ENCODE measurements at regions not wholly inside any gene's neighbourhood (a gene's known extent, or its start where the extent isn't known, plus 50 kb on each side); places are given as distances from the start of the nearest gene placed in this dataset.

GRCh38 chr16:88299751-88300462 is 82.9 kb upstream of the ZNF469 start:
- ATAC-seq = no peak
- Histone ChIP-seq H3K4me3 (no peak overlapping the region), H3K9me3 (no peaks in the 10 kb centered on the region), H3K4me1 (peaks cover 12% of the 10 kb centered on the region), H3K27ac (peak overlapping the region in 1 of 2 experiments; percentile 65; a peak in 3 of 6 replicates), H3K4me2 (no peak overlapping the region)
- no peak for TF ChIP-seq ZSCAN20 (CRISPR knock-in tag; IDR thresholded peaks at IDR 0.05)
- TF ChIP-seq FOSL2 (IDR thresholded peaks at IDR 0.05) = no peak
- no peak for TF ChIP-seq FOSL2 (CRISPR knock-in tag; IDR thresholded peaks at IDR 0.05)
- no peak for TF ChIP-seq EP300 (IDR thresholded peaks at IDR 0.05)
- TF ChIP-seq MAZ (IDR thresholded peaks at IDR 0.05; ENCODE audit: borderline replicate concordance, low read depth, low read length) = no peak
- TF ChIP-seq NFE2L2 (conservative IDR thresholded peaks at IDR 0.05; ENCODE audit: low read length) = no peak
- TF ChIP-seq CTCF (IDR thresholded peaks at IDR 0.05) = no peak
- TF ChIP-seq JUN (IDR thresholded peaks at IDR 0.05) = no peak
- no peak for TF ChIP-seq FOSB (CRISPR knock-in tag; IDR thresholded peaks at IDR 0.05)
- TF ChIP-seq EHMT2 (IDR thresholded peaks at IDR 0.05; ENCODE audit: low read depth) = no peak
- TF ChIP-seq PBX3 (IDR thresholded peaks at IDR 0.05) = no peak
- TF ChIP-seq HOXA7 (CRISPR knock-in tag; IDR thresholded peaks at IDR 0.05) = no peak
- no peak for TF ChIP-seq EHF (CRISPR knock-in tag; IDR thresholded peaks at IDR 0.05)
- TF ChIP-seq ZNF302 (CRISPR knock-in tag; IDR thresholded peaks at IDR 0.05) = no peak
- TF ChIP-seq RAD21 (conservative IDR thresholded peaks at IDR 0.05 in 1 of 2, IDR thresholded peaks at IDR 0.05 in 1 of 2) = no peak
- no peak for TF ChIP-seq HEYL (CRISPR knock-in tag; IDR thresholded peaks at IDR 0.05)
- TF ChIP-seq TP53 (CRISPR knock-in tag; IDR thresholded peaks at IDR 0.05) = no peak
- TF ChIP-seq RARB (CRISPR knock-in tag; IDR thresholded peaks at IDR 0.05) = no peak
- FAIRE-seq = no peak
- no peak for DNase-seq (ENCODE audit: low read depth in 1 of 2, low spot score in 1 of 2)
- 91% methylated on average over 16 of the region's 19 CpGs for WGBS (ENCODE audit: missing lambda C conversion rate)
- CTCF ChIA-PET = no interaction called here
- POLR2A ChIA-PET = no interaction called here

GRCh38 chr16:88300463-88300835 is 82.3 kb upstream of the ZNF469 start:
- WGBS (ENCODE audit: missing lambda C conversion rate) = 89% methylated on average over 12 of the region's 12 CpGs
- POLR2A ChIA-PET = no interaction called here

More at GRCh38 chr16:88300463-88300835, 82.3 kb upstream of the ZNF469 start:
- no peaks in the 10 kb centered on the region for H3K9me3 ChIP-seq
- H3K4me1 ChIP-seq = peaks cover 18% of the 10 kb centered on the region
- CTCF ChIA-PET = no interaction called here
- FAIRE-seq = no peak
- no peak overlapping the region for H3K4me3 ChIP-seq
- DNase-seq (ENCODE audit: low read depth in 1 of 2, low spot score in 1 of 2) = no peak
- H3K27ac ChIP-seq = no peak overlapping the region
- no peak for ATAC-seq
- TF ChIP-seq EHF (CRISPR knock-in tag; IDR thresholded peaks at IDR 0.05) (no peak), ESRRA (IDR thresholded peaks at IDR 0.05; ENCODE audit: borderline replicate concordance, low read length) (no peak), PHF8 (IDR thresholded peaks at IDR 0.05; ENCODE audit: borderline replicate concordance, low read depth) (no peak), RAD21 (conservative IDR thresholded peaks at IDR 0.05 in 1 of 2, IDR thresholded peaks at IDR 0.05 in 1 of 2) (no peak), MYC (IDR thresholded peaks at IDR 0.05; ENCODE audit: borderline replicate concordance, low read length) (no peak), MAFK (IDR thresholded peaks at IDR 0.05; ENCODE audit: partially characterized antibody) (no peak), MAZ (IDR thresholded peaks at IDR 0.05; ENCODE audit: borderline replicate concordance, low read depth, low read length) (no peak), FOSB (CRISPR knock-in tag; IDR thresholded peaks at IDR 0.05) (no peak), HES2 (IDR thresholded peaks at IDR 0.05) (no peak), E2F6 (IDR thresholded peaks at IDR 0.05; ENCODE audit: borderline replicate concordance, low read depth) (no peak)
- no peak overlapping the region for H3K4me2 ChIP-seq
